ENCODE measurements at regions not wholly inside any gene's neighbourhood (a gene's known extent, or its start where the extent isn't known, plus 50 kb on each side); places are given as distances from the start of the nearest gene placed in this dataset.

- Histone ChIP-seq H3K9me3 (ENCODE audit: control insufficient read depth in 2 of 2, low read length in 2 of 2) (no peaks in the 10 kb centered on the region), H3K4me3 (ENCODE audit: low read length in 2 of 2) (no peak overlapping the region), H3K27ac (ENCODE audit: low read length) (no peak overlapping the region), H3K27me3 (ENCODE audit: control insufficient read depth in 1 of 2, insufficient read depth in 2 of 2, low read length in 2 of 2) (no peaks in the 10 kb centered on the region), H3K9ac (ENCODE audit: low read length in 2 of 2) (no peak overlapping the region), H3K4me1 (ENCODE audit: control insufficient read depth, insufficient read depth, low read length) (no peaks in the 10 kb centered on the region), H3K36me3 (ENCODE audit: control insufficient read depth in 2 of 2, insufficient read depth in 2 of 2, low read length in 2 of 2) (no peaks in the 10 kb centered on the region)
These were observed 626.5 kb upstream of the CHORDC1 start for GRCh38 chr11:90849312-90849711.

GRCh38 chr11:90847268-90847886 lies 624.5 kb upstream of the CHORDC1 start:
- Histone ChIP-seq H3K4me1 (ENCODE audit: control insufficient read depth, insufficient read depth, low read length) (no peaks in the 10 kb centered on the region), H3K27me3 (ENCODE audit: control insufficient read depth in 1 of 2, insufficient read depth in 2 of 2, low read length in 2 of 2) (no peaks in the 10 kb centered on the region), H3K36me3 (ENCODE audit: control insufficient read depth in 2 of 2, insufficient read depth in 2 of 2, low read length in 2 of 2) (no peaks in the 10 kb centered on the region), H3K4me3 (ENCODE audit: low read length in 2 of 2) (no peak overlapping the region), H3K9ac (ENCODE audit: low read length in 2 of 2) (no peak overlapping the region), H3K27ac (ENCODE audit: low read length) (no peak overlapping the region), H3K9me3 (ENCODE audit: control insufficient read depth in 2 of 2, low read length in 2 of 2) (no peaks in the 10 kb centered on the region)

GRCh38 chr11:90846628-90847027 lies 623.8 kb upstream of the CHORDC1 start:
- H3K27ac ChIP-seq (ENCODE audit: low read length), result no peak overlapping the region
- H3K9ac ChIP-seq (ENCODE audit: low read length in 2 of 2), result no peak overlapping the region
- no peaks in the 10 kb centered on the region for H3K36me3 ChIP-seq (ENCODE audit: control insufficient read depth in 2 of 2, insufficient read depth in 2 of 2, low read length in 2 of 2)
- H3K4me3 ChIP-seq (ENCODE audit: low read length in 2 of 2), result no peak overlapping the region
- H3K27me3 ChIP-seq (ENCODE audit: control insufficient read depth in 1 of 2, insufficient read depth in 2 of 2, low read length in 2 of 2), result no peaks in the 10 kb centered on the region
- H3K9me3 ChIP-seq (ENCODE audit: control insufficient read depth in 2 of 2, low read length in 2 of 2), result no peaks in the 10 kb centered on the region
- no peaks in the 10 kb centered on the region for H3K4me1 ChIP-seq (ENCODE audit: control insufficient read depth, insufficient read depth, low read length)

- Histone ChIP-seq H3K4me1 (ENCODE audit: control insufficient read depth, insufficient read depth, low read length) (no peaks in the 10 kb centered on the region), H3K9ac (ENCODE audit: low read length in 2 of 2) (no peak overlapping the region), H3K9me3 (ENCODE audit: control insufficient read depth in 2 of 2, low read length in 2 of 2) (no peaks in the 10 kb centered on the region), H3K4me3 (ENCODE audit: low read length in 2 of 2) (no peak overlapping the region), H3K36me3 (ENCODE audit: control insufficient read depth in 2 of 2, insufficient read depth in 2 of 2, low read length in 2 of 2) (no peaks in the 10 kb centered on the region), H3K27me3 (ENCODE audit: control insufficient read depth in 1 of 2, insufficient read depth in 2 of 2, low read length in 2 of 2) (no peaks in the 10 kb centered on the region), H3K27ac (ENCODE audit: low read length) (no peak overlapping the region)
These were observed 623.0 kb upstream of the CHORDC1 start for GRCh38 chr11:90845799-90846198.

GRCh38 chr11:90845126-90845525 lies 622.3 kb upstream of the CHORDC1 start:
- Histone ChIP-seq H3K36me3 (ENCODE audit: control insufficient read depth in 2 of 2, insufficient read depth in 2 of 2, low read length in 2 of 2) (no peaks in the 10 kb centered on the region), H3K9ac (ENCODE audit: low read length in 2 of 2) (no peak overlapping the region), H3K27me3 (ENCODE audit: control insufficient read depth in 1 of 2, insufficient read depth in 2 of 2, low read length in 2 of 2) (no peaks in the 10 kb centered on the region), H3K9me3 (ENCODE audit: control insufficient read depth in 2 of 2, low read length in 2 of 2) (no peaks in the 10 kb centered on the region), H3K27ac (ENCODE audit: low read length) (no peak overlapping the region), H3K4me1 (ENCODE audit: control insufficient read depth, insufficient read depth, low read length) (no peaks in the 10 kb centered on the region), H3K4me3 (ENCODE audit: low read length in 2 of 2) (no peak overlapping the region)

- no peaks in the 10 kb centered on the region for H3K9me3 ChIP-seq (ENCODE audit: control insufficient read depth in 2 of 2, low read length in 2 of 2)
- no peak overlapping the region for H3K4me3 ChIP-seq (ENCODE audit: low read length in 2 of 2)
- H3K4me1 ChIP-seq (ENCODE audit: control insufficient read depth, insufficient read depth, low read length), result no peaks in the 10 kb centered on the region
- H3K36me3 ChIP-seq (ENCODE audit: control insufficient read depth in 2 of 2, insufficient read depth in 2 of 2, low read length in 2 of 2), result no peaks in the 10 kb centered on the region
- H3K9ac ChIP-seq (ENCODE audit: low read length in 2 of 2), result no peak overlapping the region
- H3K27me3 ChIP-seq (ENCODE audit: control insufficient read depth in 1 of 2, insufficient read depth in 2 of 2, low read length in 2 of 2), result no peaks in the 10 kb centered on the region
- H3K27ac ChIP-seq (ENCODE audit: low read length), result no peak overlapping the region
These were observed 621.2 kb upstream of the CHORDC1 start for GRCh38 chr11:90844041-90844440.

GRCh38 chr11:90842681-90843080 lies 619.8 kb upstream of the CHORDC1 start:
- Histone ChIP-seq H3K36me3 (ENCODE audit: control insufficient read depth in 2 of 2, insufficient read depth in 2 of 2, low read length in 2 of 2) (no peaks in the 10 kb centered on the region), H3K9me3 (ENCODE audit: control insufficient read depth in 2 of 2, low read length in 2 of 2) (no peaks in the 10 kb centered on the region), H3K27me3 (ENCODE audit: control insufficient read depth in 1 of 2, insufficient read depth in 2 of 2, low read length in 2 of 2) (no peaks in the 10 kb centered on the region), H3K4me1 (ENCODE audit: control insufficient read depth, insufficient read depth, low read length) (no peaks in the 10 kb centered on the region), H3K9ac (ENCODE audit: low read length in 2 of 2) (no peak overlapping the region), H3K27ac (ENCODE audit: low read length) (no peak overlapping the region), H3K4me3 (ENCODE audit: low read length in 2 of 2) (no peak overlapping the region)

GRCh38 chr11:90840071-90840470 lies 617.2 kb upstream of the CHORDC1 start:
- H3K27me3 ChIP-seq (ENCODE audit: control insufficient read depth in 1 of 2, insufficient read depth in 2 of 2, low read length in 2 of 2), result no peaks in the 10 kb centered on the region
- H3K9ac ChIP-seq (ENCODE audit: low read length in 2 of 2), result no peak overlapping the region
- H3K4me3 ChIP-seq (ENCODE audit: low read length in 2 of 2), result no peak overlapping the region
- H3K9me3 ChIP-seq (ENCODE audit: control insufficient read depth in 2 of 2, low read length in 2 of 2), result no peaks in the 10 kb centered on the region
- H3K4me1 ChIP-seq (ENCODE audit: control insufficient read depth, insufficient read depth, low read length), result no peaks in the 10 kb centered on the region
- no peaks in the 10 kb centered on the region for H3K36me3 ChIP-seq (ENCODE audit: control insufficient read depth in 2 of 2, insufficient read depth in 2 of 2, low read length in 2 of 2)
- H3K27ac ChIP-seq (ENCODE audit: low read length), result no peak overlapping the region

GRCh38 chr11:90836031-90836430 lies 613.2 kb upstream of the CHORDC1 start:
- Histone ChIP-seq H3K4me3 (ENCODE audit: low read length in 2 of 2) (no peak overlapping the region), H3K36me3 (ENCODE audit: control insufficient read depth in 2 of 2, insufficient read depth in 2 of 2, low read length in 2 of 2) (no peaks in the 10 kb centered on the region), H3K4me1 (ENCODE audit: control insufficient read depth, insufficient read depth, low read length) (no peaks in the 10 kb centered on the region), H3K27me3 (ENCODE audit: control insufficient read depth in 1 of 2, insufficient read depth in 2 of 2, low read length in 2 of 2) (no peaks in the 10 kb centered on the region), H3K27ac (ENCODE audit: low read length) (no peak overlapping the region), H3K9ac (ENCODE audit: low read length in 2 of 2) (no peak overlapping the region), H3K9me3 (ENCODE audit: control insufficient read depth in 2 of 2, low read length in 2 of 2) (no peaks in the 10 kb centered on the region)

- Histone ChIP-seq H3K4me3 (ENCODE audit: low read length in 2 of 2) (no peak overlapping the region), H3K9ac (ENCODE audit: low read length in 2 of 2) (no peak overlapping the region), H3K9me3 (ENCODE audit: control insufficient read depth in 2 of 2, low read length in 2 of 2) (no peaks in the 10 kb centered on the region), H3K27me3 (ENCODE audit: control insufficient read depth in 1 of 2, insufficient read depth in 2 of 2, low read length in 2 of 2) (no peaks in the 10 kb centered on the region), H3K27ac (ENCODE audit: low read length) (no peak overlapping the region), H3K36me3 (ENCODE audit: control insufficient read depth in 2 of 2, insufficient read depth in 2 of 2, low read length in 2 of 2) (no peaks in the 10 kb centered on the region), H3K4me1 (ENCODE audit: control insufficient read depth, insufficient read depth, low read length) (no peaks in the 10 kb centered on the region)
These were observed 600.6 kb upstream of the CHORDC1 start for GRCh38 chr11:90823446-90823845.

GRCh38 chr11:90822996-90823395 lies 600.1 kb upstream of the CHORDC1 start:
- Histone ChIP-seq H3K27me3 (ENCODE audit: control insufficient read depth in 1 of 2, insufficient read depth in 2 of 2, low read length in 2 of 2) (no peaks in the 10 kb centered on the region), H3K9ac (ENCODE audit: low read length in 2 of 2) (no peak overlapping the region), H3K4me1 (ENCODE audit: control insufficient read depth, insufficient read depth, low read length) (no peaks in the 10 kb centered on the region), H3K4me3 (ENCODE audit: low read length in 2 of 2) (no peak overlapping the region), H3K36me3 (ENCODE audit: control insufficient read depth in 2 of 2, insufficient read depth in 2 of 2, low read length in 2 of 2) (no peaks in the 10 kb centered on the region), H3K9me3 (ENCODE audit: control insufficient read depth in 2 of 2, low read length in 2 of 2) (no peaks in the 10 kb centered on the region), H3K27ac (ENCODE audit: low read length) (no peak overlapping the region)

Data from stomach smooth muscle (tissue), 2 donors.